HUDEP-2 (cell line): ENCODE measurements at regions not wholly inside any gene's neighbourhood (a gene's known extent, or its start where the extent isn't known, plus 50 kb on each side); places are given as distances from the start of the nearest gene placed in this dataset.

Experiments
- DNase-seq, 76 experiments: peaks; one replicate each; lab custom pipeline; 2025; ENCODE audit not compliant: unreplicated experiment in 76 of 76; lab: John Stamatoyannopoulos, UW

DNA sequence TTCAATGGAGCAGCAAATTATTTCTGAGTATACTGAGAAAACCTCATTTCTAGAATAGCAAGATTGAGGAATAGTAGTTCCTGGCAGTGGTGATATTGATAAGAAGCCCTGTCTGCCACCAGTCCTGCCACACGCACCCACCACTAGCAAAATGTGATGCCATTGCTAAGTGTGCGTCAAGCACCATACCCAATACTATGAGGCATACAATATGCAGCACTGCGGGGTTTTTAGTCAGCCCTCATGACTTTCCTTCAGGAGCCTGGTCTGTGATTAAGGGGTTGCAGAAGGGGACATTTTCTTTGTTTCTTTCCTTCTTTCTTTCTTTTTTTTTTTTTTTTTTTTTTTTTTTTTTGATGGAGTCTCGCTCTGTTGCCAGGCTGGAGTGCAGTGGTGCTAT is 128.7 kb upstream of the USP38 start:
- DNase-seq = no peak

DNA sequence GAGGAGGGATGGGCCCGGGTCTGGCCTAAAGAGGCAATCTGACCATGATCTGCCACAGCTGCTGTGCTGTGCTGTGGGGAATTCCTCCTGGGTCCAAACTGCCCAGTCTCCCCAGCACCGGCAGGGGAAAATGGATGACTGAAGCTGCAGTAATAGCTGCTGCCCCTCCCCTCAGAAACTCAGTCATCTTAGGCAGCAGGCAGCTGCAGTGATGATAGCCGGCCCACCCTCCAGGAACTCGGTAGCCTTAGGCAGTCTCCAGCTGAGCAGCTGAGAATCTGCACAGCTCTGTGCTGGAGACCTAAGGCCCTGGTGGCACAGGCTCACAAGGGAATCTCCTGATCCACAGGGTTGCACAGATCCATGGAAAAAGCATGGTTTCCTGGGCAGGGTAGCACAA is 113.4 kb upstream of the USP38 start:
- no peak for DNase-seq

DNA sequence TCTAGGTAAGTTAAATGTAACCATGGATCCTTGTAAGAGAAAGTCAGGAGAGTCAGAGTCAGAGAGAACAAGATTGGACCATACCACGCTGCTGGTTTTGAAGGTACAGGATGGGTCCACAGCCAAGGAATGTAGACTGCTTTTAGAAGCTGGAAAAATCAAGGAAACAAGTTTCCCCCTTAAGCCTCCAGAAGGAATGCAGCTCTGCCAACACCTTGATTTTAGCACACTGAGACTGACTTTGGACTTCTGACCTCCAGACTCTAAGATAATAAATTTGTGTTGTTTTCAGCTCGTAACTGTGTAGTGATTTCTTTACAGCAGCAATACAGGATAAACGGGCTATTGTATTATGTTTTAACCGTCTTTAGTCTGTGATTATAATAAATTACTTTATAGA is 108.0 kb upstream of the USP38 start:
- no peak for DNase-seq

- DNase-seq = no peak
These were observed 102.0 kb upstream of the USP38 start for GRCh38 chr4:143082701-143083100.

DNA sequence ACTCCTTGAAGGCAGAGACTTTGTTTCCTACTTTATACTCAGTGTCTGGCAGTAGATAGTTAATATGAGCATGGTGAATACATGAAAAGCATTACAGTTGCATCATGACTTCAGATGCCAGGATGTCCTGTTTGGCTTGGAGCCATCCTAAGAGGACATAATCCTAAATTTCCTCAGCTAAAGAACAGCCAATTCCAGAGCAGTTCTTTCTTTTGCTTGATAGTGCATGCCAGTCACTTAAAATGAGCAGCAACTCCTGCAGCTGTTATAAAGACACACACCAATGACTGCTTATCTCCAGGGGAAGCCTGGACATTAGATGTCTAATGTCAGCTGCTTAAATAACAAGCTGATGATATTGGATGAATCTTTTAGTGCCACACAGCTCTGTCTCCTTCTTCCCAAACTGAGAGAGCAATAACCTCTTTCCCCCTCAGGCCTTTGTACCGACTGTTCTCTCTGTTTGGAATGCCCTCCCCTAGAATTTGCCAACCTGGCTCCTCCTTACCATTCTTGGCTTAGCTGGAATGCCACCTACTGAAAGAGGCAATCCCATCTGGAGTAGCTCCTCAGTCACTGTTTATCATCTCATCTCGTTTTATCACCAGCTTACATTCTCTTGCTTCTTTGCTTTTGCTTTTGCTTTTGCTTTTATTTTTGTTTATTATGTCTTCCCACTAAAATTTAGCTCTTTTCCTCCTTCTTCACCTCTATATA is 100.8 kb upstream of the USP38 start:
- no peak for DNase-seq

- DNase-seq = no peak
These were observed 100.2 kb upstream of the USP38 start for GRCh38 chr4:143084566-143084965.

GRCh38 chr4:143085224-143085623 is 99.5 kb upstream of the USP38 start:
- DNase-seq = no peak

DNA sequence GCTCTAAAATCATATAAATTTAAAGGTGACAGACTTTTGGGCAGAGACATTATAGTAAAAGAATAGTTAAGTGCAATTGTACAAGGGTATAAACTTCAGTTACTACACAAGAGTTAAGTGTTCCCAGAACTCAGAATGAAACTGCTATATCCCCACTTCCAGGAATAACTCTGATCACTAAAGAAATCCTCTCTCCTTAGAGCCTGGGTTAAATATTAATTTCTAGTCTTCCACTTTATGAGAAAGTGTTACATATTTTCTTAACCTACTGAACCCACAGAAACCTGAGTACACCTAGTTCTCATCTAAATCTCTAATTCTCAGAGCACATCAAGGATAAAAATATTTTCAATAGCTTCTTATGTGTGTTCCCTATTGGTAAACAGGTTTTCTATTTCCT is 99.1 kb upstream of the USP38 start:
- DNase-seq = no peak

- DNase-seq = no peak
These were observed 95.4 kb upstream of the USP38 start for GRCh38 chr4:143089291-143089690.

- no peak for DNase-seq
These were observed 94.9 kb upstream of the USP38 start for GRCh38 chr4:143089847-143090246.

DNA sequence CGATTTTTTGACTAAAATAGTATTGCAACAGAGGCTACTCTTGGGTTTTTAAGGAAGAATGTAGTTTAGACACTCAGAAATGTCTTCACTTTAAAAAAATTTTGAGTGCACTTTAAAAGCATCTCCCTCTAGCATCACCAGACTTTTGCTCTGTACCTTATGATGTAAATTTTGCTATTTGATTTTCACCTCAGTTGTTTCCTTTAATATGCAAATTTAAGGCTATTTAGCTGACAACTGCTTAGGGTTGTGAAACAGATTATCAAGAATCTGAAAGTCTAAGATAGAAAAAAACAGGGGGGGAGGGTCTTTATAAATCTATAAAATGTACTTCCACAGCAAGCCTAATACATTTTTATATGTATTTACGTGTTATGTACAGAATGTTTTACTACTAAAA is 92.9 kb upstream of the USP38 start:
- no peak for DNase-seq

- DNase-seq = no peak
These were observed 89.3 kb upstream of the USP38 start for GRCh38 chr4:143095447-143095846.

GRCh38 chr4:143097751-143098150 is 87.0 kb upstream of the USP38 start:
- no peak for DNase-seq

GRCh38 chr4:143099693-143100092 is 85.0 kb upstream of the USP38 start:
- DNase-seq = no peak

- DNase-seq = no peak
These were observed 75.3 kb upstream of the USP38 start for GRCh38 chr4:143109376-143109775.

DNA sequence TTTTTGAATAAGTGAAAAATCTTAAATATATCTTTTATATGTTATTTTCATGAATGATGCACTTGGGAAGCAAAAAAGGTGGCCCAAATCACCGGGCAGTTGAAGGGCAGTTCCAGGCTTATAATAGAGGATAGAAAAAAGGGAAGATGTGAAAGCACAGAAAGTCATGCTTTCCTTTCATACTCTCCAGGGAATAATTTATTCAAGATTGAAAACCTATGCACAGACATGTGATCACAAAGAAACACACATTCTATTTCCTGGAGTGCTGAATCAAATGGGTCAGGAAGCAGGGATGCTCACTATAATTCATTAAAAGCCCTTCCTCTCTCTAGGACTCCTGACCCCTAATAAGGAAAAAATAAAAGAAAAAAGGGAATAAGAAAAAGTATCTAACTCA is 66.1 kb upstream of the USP38 start:
- no peak for DNase-seq

DNA sequence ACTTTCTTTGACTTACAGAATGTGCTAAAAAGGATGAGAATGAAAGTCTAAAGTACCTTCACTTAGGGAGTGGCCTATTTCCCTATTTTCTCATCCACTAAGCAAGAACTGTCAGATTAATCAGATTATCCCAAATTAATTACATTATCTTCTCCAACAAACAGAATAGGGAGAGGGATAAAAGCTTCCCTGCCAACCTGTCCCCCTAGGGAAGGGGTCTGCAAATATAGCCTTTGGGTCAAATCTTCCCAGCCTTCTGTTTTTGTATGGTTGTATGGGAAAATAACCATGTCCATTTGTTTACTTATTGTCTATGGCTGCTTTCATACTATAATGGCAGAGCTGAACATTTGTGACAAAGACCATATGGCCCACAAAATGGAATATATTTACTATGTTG is 57.1 kb upstream of the USP38 start:
- no peak for DNase-seq

DNA sequence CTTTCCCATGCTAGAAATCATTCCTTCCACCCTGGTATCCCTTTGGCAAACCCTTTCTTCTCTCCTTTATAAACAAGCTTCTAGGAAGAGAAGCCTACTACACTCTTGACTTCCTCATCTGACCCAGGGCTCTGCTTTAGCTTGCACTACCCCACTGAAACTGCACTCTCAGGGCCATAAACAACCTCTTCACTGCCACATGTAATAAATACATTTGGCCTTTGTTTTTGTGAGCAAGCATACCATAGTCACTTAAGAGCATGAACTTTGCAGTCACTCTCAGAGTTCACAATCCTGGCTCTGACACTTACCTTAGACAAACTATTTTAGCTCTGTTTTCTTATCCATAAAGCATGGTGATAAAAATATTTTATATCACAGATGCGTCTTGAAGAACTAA is 50.7 kb upstream of the USP38 start:
- no peak for DNase-seq
